ENCODE measurements at regions not wholly inside any gene's neighbourhood (a gene's known extent, or its start where the extent isn't known, plus 50 kb on each side); places are given as distances from the start of the nearest gene placed in this dataset.
A peak's percentile ranks its signal among the peaks of the same experiment; 100 is the strongest.

DNA sequence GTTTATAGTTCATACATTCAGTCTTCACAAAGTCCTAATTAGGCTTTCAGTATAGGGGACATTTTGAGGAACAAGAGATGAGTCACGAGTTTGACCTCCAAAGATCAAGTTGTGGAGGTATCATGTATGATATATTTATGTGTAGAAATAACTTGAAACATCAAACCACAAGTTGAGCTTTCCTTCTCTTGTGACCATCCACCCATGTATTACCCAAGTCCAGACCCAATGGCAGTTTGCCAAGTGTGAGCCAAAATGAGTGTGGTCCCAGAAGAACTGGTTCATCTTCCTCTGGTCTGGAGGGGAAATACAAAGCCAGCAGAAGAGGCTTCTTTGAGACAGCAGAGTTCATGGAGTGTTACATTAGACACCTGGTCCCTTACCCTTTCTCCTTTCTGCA, 104.9 kb downstream of the ATP23 start:
- ATAC-seq (ENCODE audit: low read depth in 2 of 2) (no peak), DNase-seq (no peak)
- no peak overlapping the region for H3K4me3 Mint-ChIP-seq
- peaks cover under 1% of the 10 kb centered on the region for H3K36me3 Mint-ChIP-seq
- peaks cover 3 to 6% of the 10 kb centered on the region in 2 experiments for H3K9me3 ChIP-seq (ENCODE audit: control insufficient read depth in 2 of 2, low read length in 2 of 2)
- no peak overlapping the region for H3K27ac Mint-ChIP-seq
- H3K4me3 ChIP-seq (ENCODE audit: low read depth, low read length) = no peak overlapping the region
- no peak overlapping the region for H3K27ac ChIP-seq (ENCODE audit: insufficient read depth, low read length, poor library complexity, severe bottlenecking)
- H3K4me1 ChIP-seq (ENCODE audit: control insufficient read depth, insufficient read depth, low read length, poor library complexity, severe bottlenecking) = no peaks in the 10 kb centered on the region
- H3K27me3 ChIP-seq (ENCODE audit: control insufficient read depth, insufficient read depth, low read length) = peaks cover 4% of the 10 kb centered on the region
- peaks cover 0 to 21% (median 9%) of the 10 kb centered on the region in 7 donors for H3K9me3 Mint-ChIP-seq
- H3K36me3 ChIP-seq (ENCODE audit: control insufficient read depth, insufficient read depth, low read length) = no peaks in the 10 kb centered on the region
- H3K4me1 Mint-ChIP-seq = no peaks in the 10 kb centered on the region
- H3K27me3 Mint-ChIP-seq = peaks cover 4% of the 10 kb centered on the region

DNA sequence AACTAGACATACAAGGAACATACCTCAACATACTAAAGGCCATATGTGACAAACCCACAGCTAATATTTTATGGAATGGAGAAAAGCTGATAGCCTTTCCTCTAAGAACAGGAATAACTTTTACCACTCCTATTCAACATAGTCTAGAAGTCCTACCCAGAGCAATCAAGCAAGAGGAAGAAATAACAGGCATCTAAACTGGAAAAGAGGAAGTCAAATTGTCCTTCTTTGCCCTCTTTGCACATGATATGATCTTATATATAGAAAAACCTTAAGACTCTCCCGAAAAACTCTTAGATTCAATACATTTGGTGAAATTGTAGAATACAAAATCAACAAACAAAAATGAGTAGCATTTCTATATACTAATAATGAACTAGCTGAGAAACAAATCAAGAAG, 110.0 kb downstream of the ATP23 start:
- H3K4me1 Mint-ChIP-seq = no peaks in the 10 kb centered on the region
- H3K9me3 ChIP-seq (ENCODE audit: control insufficient read depth in 2 of 2, low read length in 2 of 2) = no peaks in the 10 kb centered on the region
- H3K36me3 Mint-ChIP-seq = peaks cover 5% of the 10 kb centered on the region
- no peaks in the 10 kb centered on the region for H3K36me3 ChIP-seq (ENCODE audit: control insufficient read depth, insufficient read depth, low read length)
- no peak overlapping the region for H3K4me3 ChIP-seq (ENCODE audit: low read depth, low read length)
- no peak overlapping the region for H3K4me3 Mint-ChIP-seq
- ATAC-seq (ENCODE audit: low read depth in 2 of 2) (no peak), DNase-seq (no peak)
- peaks cover 2 to 24% (median 11%) of the 10 kb centered on the region in 7 donors for H3K9me3 Mint-ChIP-seq
- H3K27me3 ChIP-seq (ENCODE audit: control insufficient read depth, insufficient read depth, low read length) = peaks cover 2% of the 10 kb centered on the region
- H3K27ac ChIP-seq (ENCODE audit: insufficient read depth, low read length, poor library complexity, severe bottlenecking) = no peak overlapping the region
- H3K27ac Mint-ChIP-seq = peak overlapping the region in 1 of 3 donors; percentile 26
- peaks cover 4% of the 10 kb centered on the region for H3K27me3 Mint-ChIP-seq
- H3K4me1 ChIP-seq (ENCODE audit: control insufficient read depth, insufficient read depth, low read length, poor library complexity, severe bottlenecking) = no peaks in the 10 kb centered on the region

DNA sequence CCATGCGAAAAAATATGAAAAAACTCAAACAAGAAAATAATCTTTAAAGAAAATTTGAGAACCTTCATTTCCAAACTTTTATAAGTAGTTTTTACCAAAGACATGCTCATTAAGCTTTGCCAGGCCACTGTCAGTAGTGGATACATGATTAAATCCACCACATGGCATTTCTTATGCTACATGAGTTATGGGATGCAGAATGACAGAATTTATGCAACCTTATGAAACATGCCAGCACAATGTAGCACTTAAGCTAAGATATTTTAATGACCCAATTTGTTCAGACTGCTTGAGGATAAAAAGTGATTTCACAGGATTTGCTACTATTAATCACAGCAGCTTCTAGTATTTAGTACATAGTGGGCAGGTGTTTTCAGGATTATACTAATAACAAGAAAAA, 123.3 kb downstream of the ATP23 start:
- H3K4me3 Mint-ChIP-seq = no peak overlapping the region
- H3K27me3 ChIP-seq (ENCODE audit: control insufficient read depth, insufficient read depth, low read length) = no peaks in the 10 kb centered on the region
- no peaks in the 10 kb centered on the region for H3K4me1 Mint-ChIP-seq
- H3K36me3 Mint-ChIP-seq = no peaks in the 10 kb centered on the region
- H3K27ac Mint-ChIP-seq = no peak overlapping the region
- no peaks in the 10 kb centered on the region for H3K9me3 ChIP-seq (ENCODE audit: control insufficient read depth in 2 of 2, low read length in 2 of 2)
- H3K4me1 ChIP-seq (ENCODE audit: control insufficient read depth, insufficient read depth, low read length, poor library complexity, severe bottlenecking) = no peaks in the 10 kb centered on the region
- peaks cover 0 to 6% (median 0%) of the 10 kb centered on the region in 7 donors for H3K9me3 Mint-ChIP-seq
- no peak overlapping the region for H3K27ac ChIP-seq (ENCODE audit: insufficient read depth, low read length, poor library complexity, severe bottlenecking)
- no peak overlapping the region for H3K4me3 ChIP-seq (ENCODE audit: low read depth, low read length)
- no peaks in the 10 kb centered on the region for H3K36me3 ChIP-seq (ENCODE audit: control insufficient read depth, insufficient read depth, low read length)
- DNase-seq = no peak
- no peak for ATAC-seq (ENCODE audit: low read depth in 2 of 2)
- H3K27me3 Mint-ChIP-seq = peaks cover 3% of the 10 kb centered on the region

DNA sequence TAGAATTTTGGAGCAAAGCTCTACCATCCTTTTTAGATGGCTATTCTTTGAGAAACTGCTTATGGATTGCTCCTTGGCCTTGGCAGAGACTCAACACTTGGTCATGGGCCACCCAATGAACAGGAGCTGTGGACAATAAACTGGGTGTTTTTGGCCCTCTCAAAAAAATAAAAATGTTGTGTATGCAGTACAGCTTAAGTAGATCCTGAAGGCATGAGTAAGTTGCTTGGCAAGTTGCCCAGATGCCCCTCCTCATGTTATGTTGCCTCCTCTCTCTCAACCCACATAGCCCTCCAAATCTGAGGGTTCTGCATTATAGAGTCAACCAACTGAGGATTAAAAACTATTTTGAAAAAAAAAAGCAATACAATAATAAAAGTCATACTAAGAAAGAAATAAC, 124.9 kb downstream of the ATP23 start:
- H3K4me3 Mint-ChIP-seq = no peak overlapping the region
- Histone ChIP-seq H3K9me3 (ENCODE audit: control insufficient read depth in 2 of 2, low read length in 2 of 2) (no peaks in the 10 kb centered on the region), H3K4me1 (ENCODE audit: control insufficient read depth, insufficient read depth, low read length, poor library complexity, severe bottlenecking) (no peaks in the 10 kb centered on the region), H3K4me3 (ENCODE audit: low read depth, low read length) (no peak overlapping the region), H3K36me3 (ENCODE audit: control insufficient read depth, insufficient read depth, low read length) (no peaks in the 10 kb centered on the region), H3K27me3 (ENCODE audit: control insufficient read depth, insufficient read depth, low read length) (no peaks in the 10 kb centered on the region), H3K27ac (ENCODE audit: insufficient read depth, low read length, poor library complexity, severe bottlenecking) (no peak overlapping the region)
- H3K4me1 Mint-ChIP-seq = no peaks in the 10 kb centered on the region
- no peaks in the 10 kb centered on the region for H3K36me3 Mint-ChIP-seq
- H3K27me3 Mint-ChIP-seq = peaks cover 8% of the 10 kb centered on the region
- H3K9me3 Mint-ChIP-seq = peaks cover 0 to 3% (median 0%) of the 10 kb centered on the region in 7 donors
- ATAC-seq (ENCODE audit: low read depth in 2 of 2) (no peak), DNase-seq (no peak)
- H3K27ac Mint-ChIP-seq = no peak overlapping the region

DNA sequence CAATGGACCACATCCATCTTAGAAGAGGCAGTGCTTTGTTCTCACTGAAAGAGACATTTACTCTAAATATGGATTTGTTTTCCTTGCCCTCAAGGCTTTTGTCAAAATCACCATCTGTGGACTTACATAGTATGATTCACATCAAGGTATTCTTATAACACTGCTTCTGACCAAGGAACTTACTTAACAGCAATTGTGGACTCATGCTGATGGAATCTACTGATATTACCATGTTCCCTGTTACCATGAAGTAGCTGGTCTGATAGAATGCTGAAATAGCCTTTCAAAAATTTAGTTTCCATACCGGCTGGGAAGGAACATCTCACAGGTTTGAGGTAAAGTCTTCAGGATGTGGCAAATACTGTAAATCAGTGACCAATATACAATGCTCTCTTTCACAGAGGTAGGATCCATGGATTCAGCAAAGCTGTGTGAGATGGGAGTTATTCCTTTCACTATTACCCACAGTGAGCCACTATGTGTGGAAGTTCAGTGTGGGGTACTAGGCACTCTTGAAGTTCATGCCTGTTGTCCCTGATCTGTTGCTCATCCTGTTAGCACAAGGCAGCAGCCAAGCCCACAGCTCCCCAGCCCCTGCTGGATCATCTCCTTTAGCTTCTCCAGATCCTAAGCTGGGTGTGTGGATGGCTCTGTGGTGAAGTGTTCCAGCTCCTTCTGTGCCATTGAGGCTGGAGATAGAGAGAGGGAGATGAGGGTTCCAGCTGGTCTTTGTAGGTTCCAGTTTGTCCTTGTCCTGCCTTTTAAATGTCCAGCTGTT, 126.4 kb downstream of the ATP23 start:
- H3K4me1 ChIP-seq (ENCODE audit: control insufficient read depth, insufficient read depth, low read length, poor library complexity, severe bottlenecking) = no peaks in the 10 kb centered on the region
- no peaks in the 10 kb centered on the region for H3K36me3 ChIP-seq (ENCODE audit: control insufficient read depth, insufficient read depth, low read length)
- ATAC-seq (ENCODE audit: low read depth in 2 of 2) (no peak), DNase-seq (no peak)
- no peak overlapping the region for H3K4me3 Mint-ChIP-seq
- H3K27ac ChIP-seq (ENCODE audit: insufficient read depth, low read length, poor library complexity, severe bottlenecking) = no peak overlapping the region
- peaks cover 0 to 3% (median 0%) of the 10 kb centered on the region in 7 donors for H3K9me3 Mint-ChIP-seq
- no peaks in the 10 kb centered on the region for H3K9me3 ChIP-seq (ENCODE audit: control insufficient read depth in 2 of 2, low read length in 2 of 2)
- peaks cover 2% of the 10 kb centered on the region for H3K27me3 ChIP-seq (ENCODE audit: control insufficient read depth, insufficient read depth, low read length)
- no peak overlapping the region for H3K27ac Mint-ChIP-seq
- no peaks in the 10 kb centered on the region for H3K36me3 Mint-ChIP-seq
- peaks cover 8% of the 10 kb centered on the region for H3K27me3 Mint-ChIP-seq
- no peaks in the 10 kb centered on the region for H3K4me1 Mint-ChIP-seq
- H3K4me3 ChIP-seq (ENCODE audit: low read depth, low read length) = no peak overlapping the region

DNA sequence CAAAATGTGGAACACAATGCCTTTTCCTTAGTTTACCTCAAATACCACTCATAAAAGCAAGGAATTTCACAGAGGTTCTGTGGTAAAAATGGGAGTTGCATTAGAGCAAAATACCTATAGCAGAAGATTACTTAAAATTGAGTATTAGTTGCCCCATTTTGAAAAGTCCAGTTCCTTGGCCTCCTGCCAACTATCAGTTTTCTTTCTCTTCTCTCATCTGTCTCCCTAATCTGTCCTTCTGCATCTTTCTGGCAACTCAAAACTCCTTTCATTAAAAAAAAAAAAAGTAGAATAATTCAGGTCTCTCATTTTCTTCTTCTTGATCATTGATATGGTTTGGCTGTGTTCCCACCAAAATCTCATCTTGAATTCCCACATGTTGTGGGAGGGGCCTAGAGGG, 127.3 kb downstream of the ATP23 start:
- Mint-ChIP-seq H3K27me3 (peaks cover 8% of the 10 kb centered on the region), H3K27ac (no peak overlapping the region), H3K36me3 (no peaks in the 10 kb centered on the region), H3K4me1 (no peaks in the 10 kb centered on the region), H3K9me3 (peaks cover 0 to 3% (median 0%) of the 10 kb centered on the region in 7 donors), H3K4me3 (no peak overlapping the region)
- ATAC-seq (ENCODE audit: low read depth in 2 of 2) = no peak
- Histone ChIP-seq H3K9me3 (ENCODE audit: control insufficient read depth in 2 of 2, low read length in 2 of 2) (no peaks in the 10 kb centered on the region), H3K4me3 (ENCODE audit: low read depth, low read length) (no peak overlapping the region), H3K27me3 (ENCODE audit: control insufficient read depth, insufficient read depth, low read length) (peaks cover 2% of the 10 kb centered on the region), H3K27ac (ENCODE audit: insufficient read depth, low read length, poor library complexity, severe bottlenecking) (no peak overlapping the region), H3K4me1 (ENCODE audit: control insufficient read depth, insufficient read depth, low read length, poor library complexity, severe bottlenecking) (no peaks in the 10 kb centered on the region), H3K36me3 (ENCODE audit: control insufficient read depth, insufficient read depth, low read length) (no peaks in the 10 kb centered on the region)
- no peak for DNase-seq

DNA sequence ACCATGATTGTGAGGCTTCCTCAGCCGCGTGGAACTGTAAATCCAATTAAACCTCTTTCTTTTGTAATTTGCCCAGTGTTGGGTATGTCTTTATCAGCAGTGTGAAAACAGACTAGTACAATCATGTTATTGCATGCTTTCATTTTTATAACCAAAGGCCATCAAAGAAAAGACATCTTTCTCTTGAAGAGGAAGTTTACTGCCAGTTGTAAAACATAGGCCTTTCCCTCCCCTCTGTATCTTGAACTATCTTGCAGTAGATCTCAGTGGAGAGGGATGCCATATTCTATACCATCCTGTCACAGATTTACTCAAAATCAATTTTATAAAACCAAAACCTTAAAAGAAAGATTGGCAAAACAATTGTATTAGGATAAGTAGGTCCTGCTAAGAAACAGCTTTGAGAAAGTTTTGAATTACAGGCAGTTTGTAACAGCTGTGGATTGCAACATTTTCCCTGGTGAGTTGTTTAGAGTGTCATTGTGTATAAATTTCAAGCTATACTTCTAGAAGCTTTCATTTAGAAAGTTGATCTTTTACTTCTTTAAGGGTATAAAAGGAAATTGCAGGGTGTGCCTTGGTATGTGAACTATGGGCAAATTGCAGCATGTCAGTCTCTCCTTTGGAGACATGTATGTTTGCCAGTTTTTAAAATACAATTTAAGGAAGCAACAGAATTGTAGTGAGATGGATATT, 128.0 kb downstream of the ATP23 start:
- Histone ChIP-seq H3K27ac (ENCODE audit: insufficient read depth, low read length, poor library complexity, severe bottlenecking) (no peak overlapping the region), H3K9me3 (ENCODE audit: control insufficient read depth in 2 of 2, low read length in 2 of 2) (no peaks in the 10 kb centered on the region), H3K36me3 (ENCODE audit: control insufficient read depth, insufficient read depth, low read length) (no peaks in the 10 kb centered on the region), H3K27me3 (ENCODE audit: control insufficient read depth, insufficient read depth, low read length) (peaks cover 2% of the 10 kb centered on the region), H3K4me3 (ENCODE audit: low read depth, low read length) (no peak overlapping the region), H3K4me1 (ENCODE audit: control insufficient read depth, insufficient read depth, low read length, poor library complexity, severe bottlenecking) (no peaks in the 10 kb centered on the region)
- no peaks in the 10 kb centered on the region for H3K36me3 Mint-ChIP-seq
- ATAC-seq (ENCODE audit: low read depth in 2 of 2) (no peak), DNase-seq (no peak)
- peaks cover 0 to 4% (median 0%) of the 10 kb centered on the region in 7 donors for H3K9me3 Mint-ChIP-seq
- H3K4me1 Mint-ChIP-seq = no peaks in the 10 kb centered on the region
- H3K27ac Mint-ChIP-seq = no peak overlapping the region
- H3K4me3 Mint-ChIP-seq = no peak overlapping the region
- peaks cover 8% of the 10 kb centered on the region for H3K27me3 Mint-ChIP-seq

DNA sequence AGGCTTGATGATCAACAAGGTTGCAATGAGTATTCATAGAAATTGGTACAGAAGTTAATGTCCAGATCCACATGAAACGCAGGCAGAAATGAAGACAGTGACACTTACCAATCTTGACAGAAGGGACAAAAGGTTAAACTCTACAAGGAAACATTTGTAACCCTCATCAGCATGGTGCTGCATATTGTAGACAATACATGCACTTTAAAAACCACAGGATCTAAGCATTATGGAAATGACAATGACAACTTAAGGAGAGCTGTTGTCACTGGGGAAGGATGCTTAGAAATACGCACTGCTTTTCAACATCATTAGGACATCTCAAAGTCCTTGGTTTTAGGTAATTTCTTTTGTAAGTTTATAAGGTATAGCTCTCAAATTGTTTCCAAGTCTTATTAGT, 130.6 kb downstream of the ATP23 start:
- Histone ChIP-seq H3K36me3 (ENCODE audit: control insufficient read depth, insufficient read depth, low read length) (no peaks in the 10 kb centered on the region), H3K4me3 (ENCODE audit: low read depth, low read length) (no peak overlapping the region), H3K4me1 (ENCODE audit: control insufficient read depth, insufficient read depth, low read length, poor library complexity, severe bottlenecking) (no peaks in the 10 kb centered on the region), H3K27ac (ENCODE audit: insufficient read depth, low read length, poor library complexity, severe bottlenecking) (no peak overlapping the region), H3K9me3 (ENCODE audit: control insufficient read depth in 2 of 2, low read length in 2 of 2) (no peaks in the 10 kb centered on the region), H3K27me3 (ENCODE audit: control insufficient read depth, insufficient read depth, low read length) (peaks cover 3% of the 10 kb centered on the region)
- H3K9me3 Mint-ChIP-seq = peaks cover 0 to 4% (median 0%) of the 10 kb centered on the region in 7 donors
- H3K27me3 Mint-ChIP-seq = peaks cover 8% of the 10 kb centered on the region
- H3K36me3 Mint-ChIP-seq = no peaks in the 10 kb centered on the region
- H3K27ac Mint-ChIP-seq = no peak overlapping the region
- no peak for DNase-seq
- no peak for ATAC-seq (ENCODE audit: low read depth in 2 of 2)
- H3K4me3 Mint-ChIP-seq = no peak overlapping the region
- no peaks in the 10 kb centered on the region for H3K4me1 Mint-ChIP-seq

Measured in CD4-positive, CD25-positive, alpha-beta regulatory T cell (primary cell).